HCT116 (cell line): ENCODE measurements at regions not wholly inside any gene's neighbourhood (a gene's known extent, or its start where the extent isn't known, plus 50 kb on each side); places are given as distances from the start of the nearest gene placed in this dataset.

ENCODE experiments used
- CBX3 ChIP-seq: IDR thresholded peaks from 2 replicates; pipeline ENCODE4 v1.6.1; 2012; ENCODE audit warnings: low read depth
- CTCF ChIP-seq, 3 experiments: fragments of 200-600 bp in 1 of 3; sonication (generic) in 1 of 3; IDR thresholded peaks in 2 of 3; conservative IDR thresholded peaks in 1 of 3; 2 replicates each; pipeline ENCODE4 v1.5.1; 2012 to 2017; ENCODE audit warnings: low read depth in 2 of 3, low read length in 2 of 3, antibody characterized with exemption in 1 of 3, borderline replicate concordance in 1 of 3, control low read depth in 1 of 3, mild to moderate bottlenecking in 1 of 3, mixed read lengths in 1 of 3, mixed run types in 1 of 3, moderate library complexity in 1 of 3; ENCODE audit not compliant: insufficient read depth in 1 of 3
- EZH2 ChIP-seq: fragments of 200-600 bp; sonication (generic); IDR thresholded peaks from 2 replicates; pipeline ENCODE4 v1.6.1; 2017; ENCODE audit warnings: antibody characterized with exemption, mixed run types
- FOSL1 ChIP-seq: IDR thresholded peaks from 2 replicates; pipeline ENCODE4 v1.6.1; 2012; ENCODE audit warnings: low read depth
- JUND ChIP-seq: IDR thresholded peaks from 2 replicates; pipeline ENCODE4 v1.6.1; 2012
- MAX ChIP-seq: IDR thresholded peaks from 2 replicates; pipeline ENCODE4 v1.6.1; 2012
- POLR2A ChIP-seq: IDR thresholded peaks from 2 replicates; pipeline ENCODE4 v1.7.0; 2011; ENCODE audit warnings: borderline replicate concordance; ENCODE audit not compliant: insufficient read depth, insufficient read length; ENCODE audit errors: extremely low read depth
- POLR2AphosphoS5 ChIP-seq: IDR thresholded peaks from 2 replicates; pipeline ENCODE4 v1.6.1; 2011; ENCODE audit warnings: mild to moderate bottlenecking, low read depth, low read length, moderate library complexity
- SIN3A ChIP-seq: IDR thresholded peaks from 2 replicates; pipeline ENCODE4 v1.6.1; 2012; ENCODE audit warnings: low read depth
- TCF7L2 ChIP-seq: IDR thresholded peaks from 2 replicates; pipeline ENCODE4 v1.7.0; 2011; ENCODE audit warnings: borderline replicate concordance, inconsistent platforms; ENCODE audit not compliant: insufficient read depth, insufficient read length; ENCODE audit errors: extremely low read depth
- YY1 ChIP-seq: IDR thresholded peaks from 2 replicates; pipeline ENCODE4 v1.6.1; 2011; ENCODE audit warnings: low read length, low read depth, moderate library complexity, mild to moderate bottlenecking; ENCODE audit not compliant: insufficient replicate concordance; ENCODE audit errors: extremely low read depth
- ZBTB33 ChIP-seq: IDR thresholded peaks from 2 replicates; pipeline ENCODE4 v1.6.1; 2011; ENCODE audit warnings: mild to moderate bottlenecking, low read length, moderate library complexity; ENCODE audit not compliant: insufficient replicate concordance; ENCODE audit errors: extremely low read depth
- ZNF274 ChIP-seq: fragments of 200-500 bp; sonication (Bioruptor generic); IDR thresholded peaks from 2 replicates; pipeline ENCODE4 v1.6.1; 2014; ENCODE audit warnings: mild to moderate bottlenecking, low read depth, low read length, inconsistent platforms

- TF ChIP-seq TCF7L2 (no peak), YY1 (no peak), POLR2AphosphoS5 (no peak), ZBTB33 (no peak), CTCF (IDR thresholded peaks at IDR 0.05 in 2 of 3, conservative IDR thresholded peaks at IDR 0.05 in 1 of 3; ENCODE audit: borderline replicate concordance in 1 of 3, insufficient read depth in 1 of 3, low read depth in 2 of 3, low read length in 2 of 3) (no peak), SIN3A (no peak), MAX (no peak), JUND (no peak), POLR2A (no peak), EZH2 (no peak), ZNF274 (no peak), FOSL1 (no peak), CBX3 (no peak)
These were observed 357.4 kb upstream of the ADGRL2 start for GRCh38 chr1:81443288-81443687.
